ENCODE measurements at regions not wholly inside any gene's neighbourhood (a gene's known extent, or its start where the extent isn't known, plus 50 kb on each side); places are given as distances from the start of the nearest gene placed in this dataset.
A peak's percentile ranks its signal among the peaks of the same experiment; 100 is the strongest.
"Not testable (repeated sequence)": the region's sequence is repeated elsewhere in the genome, so short reads cannot be mapped to it uniquely, and the experiment has no call there.

DNA sequence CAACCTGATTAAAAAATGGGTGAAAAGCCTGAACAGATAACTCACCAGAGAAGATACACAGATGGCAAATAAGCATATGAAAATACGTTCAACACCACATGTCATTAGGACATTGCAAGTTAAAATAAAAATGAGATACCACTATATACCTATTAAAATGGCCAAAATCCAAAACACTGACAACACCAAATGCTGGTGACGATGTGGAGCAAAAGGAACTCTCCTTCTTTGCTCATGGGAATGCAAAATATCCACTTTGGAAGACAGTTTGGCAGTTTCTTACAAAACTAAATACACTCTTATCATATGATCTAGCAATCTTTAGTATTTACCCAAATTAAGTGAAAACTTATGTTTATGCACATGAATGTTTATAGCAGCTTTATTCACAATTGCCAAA, 100.5 kb upstream of the ARID1B start:
- TF ChIP-seq, protein P1, sequence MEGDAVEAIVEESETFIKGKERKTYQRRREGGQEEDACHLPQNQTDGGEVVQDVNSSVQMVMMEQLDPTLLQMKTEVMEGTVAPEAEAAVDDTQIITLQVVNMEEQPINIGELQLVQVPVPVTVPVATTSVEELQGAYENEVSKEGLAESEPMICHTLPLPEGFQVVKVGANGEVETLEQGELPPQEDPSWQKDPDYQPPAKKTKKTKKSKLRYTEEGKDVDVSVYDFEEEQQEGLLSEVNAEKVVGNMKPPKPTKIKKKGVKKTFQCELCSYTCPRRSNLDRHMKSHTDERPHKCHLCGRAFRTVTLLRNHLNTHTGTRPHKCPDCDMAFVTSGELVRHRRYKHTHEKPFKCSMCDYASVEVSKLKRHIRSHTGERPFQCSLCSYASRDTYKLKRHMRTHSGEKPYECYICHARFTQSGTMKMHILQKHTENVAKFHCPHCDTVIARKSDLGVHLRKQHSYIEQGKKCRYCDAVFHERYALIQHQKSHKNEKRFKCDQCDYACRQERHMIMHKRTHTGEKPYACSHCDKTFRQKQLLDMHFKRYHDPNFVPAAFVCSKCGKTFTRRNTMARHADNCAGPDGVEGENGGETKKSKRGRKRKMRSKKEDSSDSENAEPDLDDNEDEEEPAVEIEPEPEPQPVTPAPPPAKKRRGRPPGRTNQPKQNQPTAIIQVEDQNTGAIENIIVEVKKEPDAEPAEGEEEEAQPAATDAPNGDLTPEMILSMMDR (IDR thresholded peaks at IDR 0.05; ENCODE audit: low read depth, low read length): no peak
- no peak for DNase-seq
- Histone ChIP-seq H3K9me3 (ENCODE audit: severe bottlenecking) (peaks cover 8% of the 10 kb centered on the region), H3K4me3 (ENCODE audit: low read depth, low read length) (no peak overlapping the region), H3K27me3 (ENCODE audit: insufficient read depth, low read depth, severe bottlenecking) (no peaks in the 10 kb centered on the region), H3K36me3 (no peaks in the 10 kb centered on the region), H3K27ac (no peak overlapping the region)

DNA sequence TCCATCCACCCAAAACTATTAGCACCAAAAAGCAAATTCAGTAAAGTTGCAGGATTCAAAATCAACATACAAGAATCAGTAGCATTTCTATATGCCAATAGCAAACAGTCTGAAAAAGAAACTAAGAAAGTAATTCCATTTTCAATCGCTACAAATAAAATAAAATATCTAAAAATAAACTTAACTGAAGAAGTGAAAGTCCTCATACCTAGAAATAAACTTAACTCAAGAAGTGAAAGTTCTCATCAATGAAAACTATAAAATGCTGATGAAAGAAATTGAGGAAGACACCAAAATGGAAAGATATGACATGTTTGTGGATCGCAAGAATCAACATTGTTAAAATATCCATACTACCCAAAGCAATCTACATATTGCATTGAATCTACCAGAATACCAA, 103.0 kb upstream of the ARID1B start:
- Histone ChIP-seq H3K4me3 (ENCODE audit: low read depth, low read length) (no peak overlapping the region), H3K36me3 (no peaks in the 10 kb centered on the region), H3K27ac (no peak overlapping the region), H3K27me3 (ENCODE audit: insufficient read depth, low read depth, severe bottlenecking) (no peaks in the 10 kb centered on the region), H3K9me3 (ENCODE audit: severe bottlenecking) (peaks cover 8% of the 10 kb centered on the region)
- no peak for DNase-seq
- TF ChIP-seq, protein P1 (IDR thresholded peaks at IDR 0.05; ENCODE audit: low read depth, low read length): no peak

DNA sequence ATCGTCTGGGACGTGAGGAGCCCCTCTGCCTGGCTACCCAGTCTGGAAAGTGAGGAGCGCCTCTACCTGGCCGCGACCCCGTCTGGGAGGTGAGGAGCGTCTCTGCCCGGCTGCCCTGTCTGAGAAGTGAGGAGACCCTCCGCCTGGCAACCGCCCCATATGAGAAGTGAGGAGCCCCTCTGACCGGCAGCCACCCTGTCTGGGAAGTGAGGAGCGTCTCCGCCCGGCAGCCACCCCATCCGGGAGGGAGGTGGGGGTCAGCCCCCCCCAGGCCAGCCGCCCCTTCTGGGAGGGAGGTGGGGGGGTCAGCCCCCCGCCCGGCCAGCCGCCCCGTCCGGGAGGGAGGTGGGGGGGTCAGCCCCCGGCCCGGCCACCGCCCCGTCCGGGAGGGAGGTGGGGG, 107.1 kb upstream of the ARID1B start:
- not testable (repeated sequence) for H3K27ac ChIP-seq; H3K27me3 ChIP-seq (ENCODE audit: insufficient read depth, low read depth, severe bottlenecking); H3K9me3 ChIP-seq (ENCODE audit: severe bottlenecking); H3K4me3 ChIP-seq (ENCODE audit: low read depth, low read length); H3K36me3 ChIP-seq; DNase-seq

DNA sequence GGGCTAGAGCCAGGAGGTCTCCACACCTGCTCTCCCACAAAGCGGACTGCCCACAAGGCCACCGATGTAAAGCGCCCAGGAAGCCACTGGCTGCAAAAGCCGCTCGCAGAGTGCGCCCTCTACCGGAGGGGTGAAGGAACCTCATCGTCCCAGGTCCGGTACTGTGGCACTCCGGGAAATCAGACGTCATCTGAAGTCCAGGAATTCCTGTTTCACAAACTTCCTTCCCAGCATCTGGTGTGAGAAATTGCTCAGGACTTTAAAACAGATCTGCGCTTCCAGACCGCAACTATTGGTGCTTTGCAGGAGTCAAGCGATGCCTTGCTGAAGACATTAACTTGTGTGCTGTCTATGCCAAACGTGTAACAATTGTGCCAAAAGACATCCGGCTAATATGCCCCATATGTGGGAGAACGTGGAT, 115.1 kb upstream of the ARID1B start:
- no peaks in the 10 kb centered on the region for H3K36me3 ChIP-seq
- peak overlapping the region; percentile 38 for H3K4me3 ChIP-seq (ENCODE audit: low read depth, low read length)
- TF ChIP-seq, protein P1 (IDR thresholded peaks at IDR 0.05; ENCODE audit: low read depth, low read length): peak; percentile 82
- no peaks in the 10 kb centered on the region for H3K9me3 ChIP-seq (ENCODE audit: severe bottlenecking)
- DNase-seq: peak; percentile 75
- H3K27me3 ChIP-seq (ENCODE audit: insufficient read depth, low read depth, severe bottlenecking): no peaks in the 10 kb centered on the region
- no peak overlapping the region for H3K27ac ChIP-seq

DNA sequence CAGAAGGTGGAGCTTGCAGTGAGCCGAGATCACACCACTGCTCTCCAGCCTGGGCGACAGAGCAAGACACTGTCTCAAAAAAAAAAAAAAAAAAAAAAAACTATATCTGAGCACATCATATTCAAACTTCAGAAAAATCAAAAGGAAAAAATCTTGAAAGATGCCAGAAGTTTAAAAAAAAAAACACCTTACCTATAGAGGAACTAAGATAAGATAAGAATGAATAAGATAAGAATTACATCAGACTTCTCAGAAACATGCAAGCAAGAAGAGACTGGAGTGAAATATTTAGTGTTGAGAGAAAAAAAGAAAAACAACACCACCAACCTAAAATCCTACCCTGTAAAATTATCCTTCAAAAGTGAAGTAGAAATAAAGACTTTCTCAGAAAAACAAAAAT, 116.8 kb upstream of the ARID1B start:
- no peaks in the 10 kb centered on the region for H3K27me3 ChIP-seq (ENCODE audit: insufficient read depth, low read depth, severe bottlenecking)

DNA sequence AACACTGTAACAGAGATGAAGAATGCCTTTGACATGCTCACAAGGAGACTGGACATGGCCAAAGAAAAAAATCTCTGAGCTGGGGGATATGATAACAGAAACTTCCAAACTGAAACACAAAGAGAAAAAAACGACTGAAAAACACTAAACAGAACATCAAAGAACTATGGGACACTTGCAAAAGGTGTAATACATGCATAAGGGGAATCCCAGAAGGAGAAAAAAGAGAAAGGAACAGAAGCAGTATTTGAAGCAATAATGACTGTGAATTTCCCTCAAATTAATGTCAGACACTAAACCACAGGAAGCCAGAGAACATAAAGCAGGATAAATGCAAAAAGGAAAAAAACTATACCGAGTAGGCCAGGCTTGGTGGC, 117.4 kb upstream of the ARID1B start:
- Histone ChIP-seq H3K9me3 (ENCODE audit: severe bottlenecking) (no peaks in the 10 kb centered on the region), H3K4me3 (ENCODE audit: low read depth, low read length) (no peak overlapping the region), H3K36me3 (no peaks in the 10 kb centered on the region), H3K27ac (no peak overlapping the region), H3K27me3 (ENCODE audit: insufficient read depth, low read depth, severe bottlenecking) (no peaks in the 10 kb centered on the region)
- DNase-seq: no peak
- TF ChIP-seq, protein P1 (IDR thresholded peaks at IDR 0.05; ENCODE audit: low read depth, low read length): no peak

More for the DNA sequence above, 116.8 kb upstream of the ARID1B start:
- no peak for DNase-seq
- Histone ChIP-seq H3K27ac (no peak overlapping the region), H3K36me3 (no peaks in the 10 kb centered on the region), H3K9me3 (ENCODE audit: severe bottlenecking) (no peaks in the 10 kb centered on the region), H3K4me3 (ENCODE audit: low read depth, low read length) (no peak overlapping the region)
- TF ChIP-seq, protein P1 (IDR thresholded peaks at IDR 0.05; ENCODE audit: low read depth, low read length): no peak

All from WERI-Rb-1 (cell line).